GM19452 (cell line): ENCODE measurements at regions not wholly inside any gene's neighbourhood (a gene's known extent, or its start where the extent isn't known, plus 50 kb on each side); places are given as distances from the start of the nearest gene placed in this dataset.

Experiments used
- ATAC-seq: cut with Tn5 transposase; IDR thresholded peaks from one replicate; pipeline ENCODE4 v1.9.1; 2021; ENCODE audit not compliant: unreplicated experiment

- no peak for ATAC-seq
These were observed 163.9 kb upstream of the GEMIN8 start for GRCh38 chrX:14193547-14193946.

GRCh38 chrX:14173873-14174272 is 144.2 kb upstream of the GEMIN8 start:
- ATAC-seq: no peak

- no peak for ATAC-seq
These were observed 135.1 kb upstream of the GEMIN8 start for GRCh38 chrX:14164828-14165227.

- no peak for ATAC-seq
These were observed 95.8 kb upstream of the GEMIN8 start for GRCh38 chrX:14125462-14125861.

- no peak for ATAC-seq
These were observed 94.9 kb upstream of the GEMIN8 start for GRCh38 chrX:14124562-14124961.

GRCh38 chrX:14095702-14096101 is 66.0 kb upstream of the GEMIN8 start:
- ATAC-seq: peak; percentile 71

- ATAC-seq: no peak
These were observed 64.5 kb upstream of the GEMIN8 start for GRCh38 chrX:14094191-14094590.

- no peak for ATAC-seq
These were observed 54.8 kb upstream of the GEMIN8 start for GRCh38 chrX:14084466-14084865.

- ATAC-seq: no peak
These were observed 54.1 kb upstream of the GEMIN8 start for GRCh38 chrX:14083783-14084182.

- no peak for ATAC-seq
These were observed 50.3 kb upstream of the GEMIN8 start for GRCh38 chrX:14079891-14080430.
